ENCODE measurements at regions not wholly inside any gene's neighbourhood (a gene's known extent, or its start where the extent isn't known, plus 50 kb on each side); places are given as distances from the start of the nearest gene placed in this dataset.

GRCh38 chr13:44747179-44747578, 171.0 kb upstream of the TSC22D1 start:
- dilution Hi-C loops (cut with MboI; ENCODE audit: extremely low pct_ligation_motif_present, low sequenced_read_pairs), result no loop called here
- Histone ChIP-seq H3K27me3 (ENCODE audit: control insufficient read depth, extremely low read depth, insufficient read depth, low read length) (no peaks in the 10 kb centered on the region), H3K9ac (ENCODE audit: control insufficient read depth, extremely low read depth, insufficient read depth, low read length) (no peak overlapping the region), H2AFZ (ENCODE audit: control insufficient read depth, low read length) (no peak overlapping the region), H3K27ac (ENCODE audit: control insufficient read depth, insufficient read depth, low read length) (peak overlapping the region; percentile 22), H3K4me1 (ENCODE audit: control insufficient read depth, extremely low read depth, insufficient read depth, low read length) (peaks cover 27% of the 10 kb centered on the region), H3K4me2 (ENCODE audit: control insufficient read depth, extremely low read depth, insufficient read depth, low read depth, low read length) (no peak overlapping the region), H3K9me3 (ENCODE audit: control insufficient read depth, low read depth, low read length) (peaks cover 4% of the 10 kb centered on the region), H4K20me1 (ENCODE audit: control insufficient read depth, extremely low read depth, insufficient read depth, low read length) (no peaks in the 10 kb centered on the region), H3K4me3 (ENCODE audit: control insufficient read depth in 2 of 3, extremely low read depth in 1 of 3, insufficient read depth in 2 of 3, low read depth in 1 of 3, low read length in 3 of 3) (no peak overlapping the region), H3K79me2 (ENCODE audit: control insufficient read depth, insufficient read depth, low read length) (no peaks in the 10 kb centered on the region), H3K36me3 (ENCODE audit: control insufficient read depth in 2 of 2, extremely low read depth in 1 of 2, insufficient read depth in 2 of 2, low read length in 2 of 2) (no peaks in the 10 kb centered on the region), H3K9me1 (ENCODE audit: control insufficient read depth, extremely low read depth, insufficient read depth, low read length) (no peaks in the 10 kb centered on the region)
- DNase-seq (ENCODE audit: low read depth, low spot score) (no peak), FAIRE-seq (no peak)
- TF ChIP-seq CTCF (optimal IDR thresholded peaks at IDR 0.05 in 1 of 3, IDR thresholded peaks at IDR 0.05 in 1 of 3, conservative IDR thresholded peaks at IDR 0.05 in 1 of 3; ENCODE audit: extremely low read depth in 1 of 3, insufficient read depth in 2 of 3, low read length in 3 of 3) (no peak), EZH2 (IDR thresholded peaks at IDR 0.05; ENCODE audit: low read length) (no peak)

GRCh38 chr13:44746690-44747089, 170.6 kb upstream of the TSC22D1 start:
- no peak for TF ChIP-seq CTCF (optimal IDR thresholded peaks at IDR 0.05 in 1 of 3, IDR thresholded peaks at IDR 0.05 in 1 of 3, conservative IDR thresholded peaks at IDR 0.05 in 1 of 3; ENCODE audit: extremely low read depth in 1 of 3, insufficient read depth in 2 of 3, low read length in 3 of 3)
- H3K36me3 ChIP-seq (ENCODE audit: control insufficient read depth in 2 of 2, extremely low read depth in 1 of 2, insufficient read depth in 2 of 2, low read length in 2 of 2), result no peaks in the 10 kb centered on the region
- peak overlapping the region; percentile 8 for H3K27ac ChIP-seq (ENCODE audit: control insufficient read depth, insufficient read depth, low read length)

More at GRCh38 chr13:44746690-44747089, 170.6 kb upstream of the TSC22D1 start:
- no peak overlapping the region for H2AFZ ChIP-seq (ENCODE audit: control insufficient read depth, low read length)
- dilution Hi-C loops (cut with MboI; ENCODE audit: extremely low pct_ligation_motif_present, low sequenced_read_pairs), result no loop called here
- DNase-seq (ENCODE audit: low read depth, low spot score) (no peak), FAIRE-seq (peak; percentile 41)
- H4K20me1 ChIP-seq (ENCODE audit: control insufficient read depth, extremely low read depth, insufficient read depth, low read length), result no peaks in the 10 kb centered on the region
- H3K79me2 ChIP-seq (ENCODE audit: control insufficient read depth, insufficient read depth, low read length), result no peaks in the 10 kb centered on the region
- peaks cover 4% of the 10 kb centered on the region for H3K9me3 ChIP-seq (ENCODE audit: control insufficient read depth, low read depth, low read length)
- no peaks in the 10 kb centered on the region for H3K27me3 ChIP-seq (ENCODE audit: control insufficient read depth, extremely low read depth, insufficient read depth, low read length)
- no peak overlapping the region for H3K9ac ChIP-seq (ENCODE audit: control insufficient read depth, extremely low read depth, insufficient read depth, low read length)
- no peak overlapping the region for H3K4me3 ChIP-seq (ENCODE audit: control insufficient read depth in 2 of 3, extremely low read depth in 1 of 3, insufficient read depth in 2 of 3, low read depth in 1 of 3, low read length in 3 of 3)
- no peak overlapping the region for H3K4me2 ChIP-seq (ENCODE audit: control insufficient read depth, extremely low read depth, insufficient read depth, low read depth, low read length)
- peaks cover 27% of the 10 kb centered on the region for H3K4me1 ChIP-seq (ENCODE audit: control insufficient read depth, extremely low read depth, insufficient read depth, low read length)
- no peaks in the 10 kb centered on the region for H3K9me1 ChIP-seq (ENCODE audit: control insufficient read depth, extremely low read depth, insufficient read depth, low read length)

All from keratinocyte (primary cell).